Ecto neural progenitor cell (in vitro differentiated cells): ENCODE measurements at regions not wholly inside any gene's neighbourhood (a gene's known extent, or its start where the extent isn't known, plus 50 kb on each side); places are given as distances from the start of the nearest gene placed in this dataset.
"Not testable (repeated sequence)": the region's sequence is repeated elsewhere in the genome, so short reads cannot be mapped to it uniquely, and the experiment has no call there.

Experiments
- DNase-seq: peaks from one replicate; pipeline ENCODE4 v3.0.0-alpha.2; 2018; ENCODE audit warnings: low spot score

- not testable (repeated sequence) for DNase-seq
These were observed 133.1 kb downstream of the CENPC start for GRCh38 chr4:67412153-67412712.

- no peak for DNase-seq
These were observed 142.0 kb downstream of the CENPC start for GRCh38 chr4:67403342-67403741.

- no peak for DNase-seq
These were observed 143.4 kb downstream of the CENPC start for GRCh38 chr4:67401902-67402301.

GRCh38 chr4:67397931-67398330, 147.4 kb downstream of the CENPC start:
- no peak for DNase-seq

- no peak for DNase-seq
These were observed 148.3 kb downstream of the CENPC start for GRCh38 chr4:67397031-67397430.

GRCh38 chr4:67396008-67396407, 149.3 kb downstream of the CENPC start:
- no peak for DNase-seq

- no peak for DNase-seq
These were observed 150.4 kb downstream of the CENPC start for GRCh38 chr4:67394879-67395278.

GRCh38 chr4:67393699-67394281, 151.5 kb downstream of the CENPC start:
- DNase-seq = no peak

GRCh38 chr4:67393007-67393406, 152.3 kb downstream of the CENPC start:
- DNase-seq = no peak

- not testable (repeated sequence) for DNase-seq
These were observed 163.9 kb downstream of the CENPC start for GRCh38 chr4:67381406-67381804.

- not testable (repeated sequence) for DNase-seq
These were observed 164.4 kb downstream of the CENPC start for GRCh38 chr4:67380702-67381405.

GRCh38 chr4:67380154-67380553, 165.1 kb downstream of the CENPC start:
- DNase-seq = no peak

GRCh38 chr4:67375291-67375690, 170.0 kb downstream of the CENPC start:
- no peak for DNase-seq

GRCh38 chr4:67371615-67372014, 173.7 kb downstream of the CENPC start:
- no peak for DNase-seq

GRCh38 chr4:67366311-67366861, 178.9 kb downstream of the CENPC start:
- DNase-seq = no peak

- DNase-seq = no peak
These were observed 179.6 kb downstream of the CENPC start for GRCh38 chr4:67365661-67366245.

GRCh38 chr4:67355806-67356205, 189.5 kb downstream of the CENPC start:
- DNase-seq = no peak

- DNase-seq = no peak
These were observed 198.6 kb downstream of the CENPC start for GRCh38 chr4:67346654-67347053.

GRCh38 chr4:67344594-67345380, 200.5 kb downstream of the CENPC start:
- DNase-seq = no peak

GRCh38 chr4:67343199-67343598, 202.1 kb downstream of the CENPC start:
- no peak for DNase-seq

GRCh38 chr4:67342291-67342690, 203.0 kb downstream of the CENPC start:
- DNase-seq = no peak

GRCh38 chr4:67333664-67334063, 211.6 kb downstream of the CENPC start:
- no peak for DNase-seq
